ENCODE measurements at regions not wholly inside any gene's neighbourhood (a gene's known extent, or its start where the extent isn't known, plus 50 kb on each side); places are given as distances from the start of the nearest gene placed in this dataset.
"Not testable (repeated sequence)": the region's sequence is repeated elsewhere in the genome, so short reads cannot be mapped to it uniquely, and the experiment has no call there.

GRCh38 chr14:71332476-71332875, 425.2 kb downstream of the PCNX1 start:
- DNase-seq: no peak

GRCh38 chr14:71333705-71334104, 426.4 kb downstream of the PCNX1 start:
- no peak for DNase-seq

GRCh38 chr14:71336489-71337192, 429.4 kb downstream of the PCNX1 start:
- DNase-seq: no peak

GRCh38 chr14:71338153-71338552, 430.9 kb downstream of the PCNX1 start:
- DNase-seq: no peak

GRCh38 chr14:71339650-71340415, 432.6 kb downstream of the PCNX1 start:
- DNase-seq: no peak

GRCh38 chr14:71341156-71341555, 433.9 kb downstream of the PCNX1 start:
- no peak for DNase-seq

GRCh38 chr14:71343724-71344123, 436.5 kb downstream of the PCNX1 start:
- no peak for DNase-seq

- no peak for DNase-seq
Measured at GRCh38 chr14:71344506-71344905, 437.2 kb downstream of the PCNX1 start.

GRCh38 chr14:71346685-71347084, 439.4 kb downstream of the PCNX1 start:
- DNase-seq: no peak

- no peak for DNase-seq
Measured at GRCh38 chr14:71348394-71348793, 441.1 kb downstream of the PCNX1 start.

GRCh38 chr14:71348817-71349216, 441.6 kb downstream of the PCNX1 start:
- DNase-seq: no peak

- DNase-seq: no peak
Measured at GRCh38 chr14:71354142-71354541, 446.9 kb downstream of the PCNX1 start.

- no peak for DNase-seq
Measured at GRCh38 chr14:71354801-71355200, 447.5 kb downstream of the PCNX1 start.

GRCh38 chr14:71355324-71356201, 448.3 kb downstream of the PCNX1 start:
- DNase-seq: peak; percentile 49

- no peak for DNase-seq
Measured at GRCh38 chr14:71358209-71358931, 451.1 kb downstream of the PCNX1 start.

GRCh38 chr14:71358932-71359421, 451.7 kb downstream of the PCNX1 start:
- not testable (repeated sequence) for DNase-seq

- no peak for DNase-seq
Measured at GRCh38 chr14:71359823-71360222, 452.6 kb downstream of the PCNX1 start.

- no peak for DNase-seq
Measured at GRCh38 chr14:71361336-71361735, 454.1 kb downstream of the PCNX1 start.

GRCh38 chr14:71361874-71362273, 454.6 kb downstream of the PCNX1 start:
- DNase-seq: no peak

GRCh38 chr14:71362282-71362681, 455.0 kb downstream of the PCNX1 start:
- DNase-seq: no peak

- no peak for DNase-seq
Measured at GRCh38 chr14:71362920-71363584, 455.8 kb downstream of the PCNX1 start.
